ENCODE measurements at regions not wholly inside any gene's neighbourhood (a gene's known extent, or its start where the extent isn't known, plus 50 kb on each side); places are given as distances from the start of the nearest gene placed in this dataset.

- no peak for DNase-seq (ENCODE audit: low spot score)
These were observed 51.8 kb upstream of the CTDP1 start for GRCh38 chr18:79627750-79628294.

- no peak for DNase-seq (ENCODE audit: low spot score)
These were observed 51.0 kb upstream of the CTDP1 start for GRCh38 chr18:79628416-79629248.

GRCh38 chr18:79629249-79629558, 50.4 kb upstream of the CTDP1 start:
- DNase-seq (ENCODE audit: low spot score), result no peak

- DNase-seq (ENCODE audit: low spot score), result no peak
These were observed 50.0 kb upstream of the CTDP1 start for GRCh38 chr18:79629606-79630005.
